ENCODE measurements at regions not wholly inside any gene's neighbourhood (a gene's known extent, or its start where the extent isn't known, plus 50 kb on each side); places are given as distances from the start of the nearest gene placed in this dataset.

DNA sequence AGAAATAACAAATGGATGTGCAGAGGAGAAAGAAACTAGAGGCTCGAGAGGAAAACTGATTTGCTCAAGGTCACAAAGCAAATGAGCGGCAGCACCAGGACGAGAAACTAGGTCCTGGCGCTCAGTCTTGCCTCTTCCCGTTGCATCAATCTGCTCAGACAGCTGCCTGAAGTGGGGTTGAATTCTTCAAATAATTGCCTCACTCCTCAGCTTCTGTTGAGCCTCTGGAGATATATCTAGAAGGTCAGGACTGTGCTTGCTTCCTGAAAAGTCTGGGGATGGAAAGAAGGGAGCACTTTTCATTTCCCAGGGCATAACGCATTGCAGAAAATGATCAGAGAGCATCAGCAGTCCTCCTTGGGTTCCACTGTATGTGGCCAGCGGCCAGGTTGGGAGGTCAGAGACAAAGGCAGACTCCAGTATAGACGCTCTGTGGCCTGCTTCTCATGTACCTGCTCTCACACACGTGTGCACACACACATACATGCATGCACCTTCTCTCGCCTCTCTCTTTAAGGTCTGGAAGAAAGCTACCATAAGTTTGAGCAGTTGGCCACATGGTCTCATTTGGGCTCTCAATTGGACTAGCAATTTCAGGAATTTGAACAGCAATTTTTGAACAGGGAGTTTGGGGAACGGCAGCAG, 83.7 kb upstream of the DUSP5 start:
- TF ChIP-seq CTCF (IDR thresholded peaks at IDR 0.05), result no peak
- ATAC-seq (ENCODE audit: low FRiP score), result no peak
- no peak for DNase-seq (ENCODE audit: low spot score)

DNA sequence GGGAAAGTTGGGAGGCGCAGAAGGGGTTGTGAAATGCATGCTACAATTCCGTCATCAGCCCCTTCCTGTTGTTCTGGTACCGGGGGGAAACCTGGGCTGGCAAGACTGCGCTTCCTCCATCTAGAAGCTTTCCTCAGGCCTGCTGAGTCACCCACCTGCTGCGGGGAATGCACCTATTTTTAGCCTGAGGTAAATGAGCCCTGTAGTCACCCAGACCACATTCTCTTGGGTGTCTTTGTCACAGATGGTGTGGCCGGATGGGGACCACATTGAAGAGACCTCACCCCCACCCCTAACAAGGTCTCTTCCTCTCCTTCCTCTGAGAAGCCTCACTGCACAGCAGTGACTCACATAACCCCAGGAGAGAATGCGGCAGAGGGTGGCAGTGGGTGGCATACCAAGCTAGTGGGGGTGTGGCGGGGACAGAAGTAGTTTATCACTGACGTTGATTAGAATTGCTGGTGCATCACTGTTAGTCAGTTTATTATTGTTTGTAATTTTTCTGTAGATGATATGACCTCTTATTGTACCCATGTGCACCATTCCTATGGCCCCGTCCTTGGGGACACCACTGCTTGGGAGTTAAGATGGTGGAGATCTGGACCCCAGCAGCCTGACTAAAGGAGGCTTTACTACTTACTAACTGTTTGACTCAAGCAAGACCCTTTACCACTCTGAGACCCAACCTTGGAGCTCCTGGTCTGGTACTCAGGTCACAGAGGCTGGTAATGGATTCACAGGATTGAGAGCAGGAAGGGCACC, 83.0 kb upstream of the DUSP5 start:
- ATAC-seq (ENCODE audit: low FRiP score) (no peak), DNase-seq (ENCODE audit: low spot score) (no peak)
- TF ChIP-seq CTCF (IDR thresholded peaks at IDR 0.05), result no peak

DNA sequence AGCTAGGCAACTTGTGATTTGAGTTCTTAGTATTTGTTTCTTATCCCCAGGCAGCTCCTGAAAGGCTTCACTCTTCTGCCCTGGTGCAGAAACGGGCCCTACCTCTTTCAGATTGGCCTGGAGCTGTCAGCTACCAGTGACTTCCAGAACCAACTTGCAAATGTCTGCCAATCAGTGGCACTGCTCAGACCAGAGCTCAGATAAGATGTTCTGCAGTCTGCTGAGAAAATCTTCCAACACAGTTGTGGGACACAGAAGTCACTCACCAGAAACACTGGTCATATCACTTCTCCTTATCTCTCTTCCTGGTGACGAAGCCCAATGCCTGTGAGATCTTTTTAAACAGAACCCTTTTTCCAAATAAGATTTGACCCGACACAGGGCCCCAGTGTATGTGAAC, 81.9 kb upstream of the DUSP5 start:
- DNase-seq (ENCODE audit: low spot score) (no peak), ATAC-seq (ENCODE audit: low FRiP score) (no peak)
- TF ChIP-seq CTCF (IDR thresholded peaks at IDR 0.05), result no peak

GRCh38 chr10:110416776-110417711, 80.7 kb upstream of the DUSP5 start:
- DNase-seq (ENCODE audit: low spot score), result no peak
- no peak for ATAC-seq (ENCODE audit: low FRiP score)
- no peak for TF ChIP-seq CTCF (IDR thresholded peaks at IDR 0.05)

DNA sequence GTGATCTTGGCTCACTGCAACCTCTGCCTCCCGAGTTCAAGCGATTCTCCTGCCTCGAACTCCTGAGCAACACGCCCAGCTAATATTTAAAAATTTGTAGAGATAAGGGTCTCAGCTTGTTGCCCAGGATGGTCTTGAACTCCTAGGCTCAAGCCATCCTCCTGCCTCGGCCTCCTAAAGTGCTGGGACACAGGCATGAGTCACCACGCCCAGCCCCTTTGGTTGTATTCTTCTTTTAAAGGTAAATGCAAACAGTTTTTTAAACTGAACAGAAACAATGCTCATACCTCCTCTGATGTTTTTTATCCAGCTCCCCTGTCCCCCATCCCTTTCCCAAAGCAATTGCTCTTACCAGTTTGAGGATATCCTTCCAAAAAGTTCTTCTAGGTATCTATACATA, 79.5 kb upstream of the DUSP5 start:
- ATAC-seq (ENCODE audit: low FRiP score) (no peak), DNase-seq (ENCODE audit: low spot score) (no peak)
- no peak for TF ChIP-seq CTCF (IDR thresholded peaks at IDR 0.05)

GRCh38 chr10:110419265-110419664, 78.4 kb upstream of the DUSP5 start:
- DNase-seq (ENCODE audit: low spot score), result no peak
- ATAC-seq (ENCODE audit: low FRiP score), result no peak

More at GRCh38 chr10:110419265-110419664, 78.4 kb upstream of the DUSP5 start:
- TF ChIP-seq CTCF (IDR thresholded peaks at IDR 0.05), result no peak
